Hippocampal formation (tissue), 2 donors: ENCODE measurements at regions not wholly inside any gene's neighbourhood (a gene's known extent, or its start where the extent isn't known, plus 50 kb on each side); places are given as distances from the start of the nearest gene placed in this dataset.
A peak's percentile ranks its signal among the peaks of the same experiment; 100 is the strongest.

Experiments
- DNase-seq, 2 donors: peaks; one replicate each; lab custom pipeline; 2025; lab: John Stamatoyannopoulos, UW

- DNase-seq: peak in 1 of 2 donors; percentile 25
Measured at GRCh38 chr21:17981060-17981740, 162.0 kb upstream of the C21orf91 start.

GRCh38 chr21:17979763-17980162, 160.6 kb upstream of the C21orf91 start:
- DNase-seq: no peak

- no peak for DNase-seq
Measured at GRCh38 chr21:17978895-17979294, 159.7 kb upstream of the C21orf91 start.

GRCh38 chr21:17976691-17977090, 157.5 kb upstream of the C21orf91 start:
- DNase-seq: no peak

GRCh38 chr21:17976139-17976538, 157.0 kb upstream of the C21orf91 start:
- no peak for DNase-seq

GRCh38 chr21:17967319-17967718, 148.2 kb upstream of the C21orf91 start:
- DNase-seq: no peak

GRCh38 chr21:17964716-17965115, 145.6 kb upstream of the C21orf91 start:
- DNase-seq: no peak

GRCh38 chr21:17964199-17964598, 145.0 kb upstream of the C21orf91 start:
- DNase-seq: no peak

- no peak for DNase-seq
Measured at GRCh38 chr21:17950591-17950990, 131.4 kb upstream of the C21orf91 start.

- DNase-seq: no peak
Measured at GRCh38 chr21:17949421-17949820, 130.3 kb upstream of the C21orf91 start.

GRCh38 chr21:17947531-17947930, 128.4 kb upstream of the C21orf91 start:
- no peak for DNase-seq

- no peak for DNase-seq
Measured at GRCh38 chr21:17931080-17931479, 111.9 kb upstream of the C21orf91 start.

GRCh38 chr21:17930093-17930492, 110.9 kb upstream of the C21orf91 start:
- no peak for DNase-seq

GRCh38 chr21:17929510-17929909, 110.4 kb upstream of the C21orf91 start:
- no peak for DNase-seq

GRCh38 chr21:17925899-17926298, 106.7 kb upstream of the C21orf91 start:
- peak in 1 of 2 donors; percentile 31 for DNase-seq

GRCh38 chr21:17925000-17925610, 105.9 kb upstream of the C21orf91 start:
- peak in 1 of 2 donors; percentile 53 for DNase-seq

- no peak for DNase-seq
Measured at GRCh38 chr21:17921579-17922530, 102.7 kb upstream of the C21orf91 start.

- no peak for DNase-seq
Measured at GRCh38 chr21:17915976-17916375, 96.8 kb upstream of the C21orf91 start.

- no peak for DNase-seq
Measured at GRCh38 chr21:17911628-17912027, 92.5 kb upstream of the C21orf91 start.

GRCh38 chr21:17903929-17904639, 84.9 kb upstream of the C21orf91 start:
- DNase-seq: no peak

- DNase-seq: peak in 1 of 2 donors; percentile 72
Measured at GRCh38 chr21:17903029-17903806, 84.1 kb upstream of the C21orf91 start.
